ENCODE measurements at regions not wholly inside any gene's neighbourhood (a gene's known extent, or its start where the extent isn't known, plus 50 kb on each side); places are given as distances from the start of the nearest gene placed in this dataset.

GRCh38 chr12:125841332-125841731 lies 776.1 kb downstream of the AACS start:
- Histone ChIP-seq H3K27me3 (replicated peaks in 1 of 2; ENCODE audit: control insufficient read depth in 2 of 2, insufficient read depth in 2 of 2, low read length in 1 of 2) (no peaks in the 10 kb centered on the region), H3K27ac (ENCODE audit: control insufficient read depth, insufficient read depth) (no peak overlapping the region), H3K4me1 (ENCODE audit: control insufficient read depth, insufficient read depth, low read length) (no peaks in the 10 kb centered on the region), H3K4me2 (ENCODE audit: control insufficient read depth, insufficient read depth) (no peak overlapping the region), H4K20me1 (ENCODE audit: control insufficient read depth, insufficient read depth) (no peaks in the 10 kb centered on the region), H3K4me3 (no peak overlapping the region), H3K79me2 (ENCODE audit: control insufficient read depth, insufficient read depth, low read length) (no peaks in the 10 kb centered on the region), H3K9ac (ENCODE audit: control insufficient read depth, insufficient read depth, low read length) (no peak overlapping the region), H3K36me3 (ENCODE audit: control insufficient read depth in 2 of 2, insufficient read depth in 2 of 2, low read length in 1 of 2) (no peaks in the 10 kb centered on the region), H3K9me3 (replicated peaks; ENCODE audit: control insufficient read depth, insufficient read depth, low read length) (no peaks in the 10 kb centered on the region), H2AFZ (ENCODE audit: control insufficient read depth, low read depth, low read length) (no peak overlapping the region)
- FAIRE-seq (no peak), DNase-seq (ENCODE audit: low read depth, low spot score) (no peak), ATAC-seq (no peak)
- ChIA-PET POLR2A (no interaction called here), SMC1A (ENCODE audit: uncharacterized antibody, unreplicated experiment) (no interaction called here), CTCF (no interaction called here), RAD21 (ENCODE audit: unreplicated experiment) (no interaction called here)
- in situ Hi-C loops (cut with MboI) (no loop called here), intact Hi-C loops (cut with micrococcal nuclease; ENCODE audit: unreplicated experiment) (no loop called here)
- no TSS peak for BruUV-seq (replicated peaks)
- WGBS (ENCODE audit: insufficient coverage, insufficient replicate concordance, low lambda C conversion rate, missing lambda C conversion rate): 11% methylated on average over 7 of the region's 7 CpGs
- TF ChIP-seq HCFC1 (IDR thresholded peaks at IDR 0.05; ENCODE audit: low read length): no peak
- no peak for TF ChIP-seq IRF5 (IDR thresholded peaks at IDR 0.05; ENCODE audit: borderline replicate concordance)
- TF ChIP-seq, protein P1, sequence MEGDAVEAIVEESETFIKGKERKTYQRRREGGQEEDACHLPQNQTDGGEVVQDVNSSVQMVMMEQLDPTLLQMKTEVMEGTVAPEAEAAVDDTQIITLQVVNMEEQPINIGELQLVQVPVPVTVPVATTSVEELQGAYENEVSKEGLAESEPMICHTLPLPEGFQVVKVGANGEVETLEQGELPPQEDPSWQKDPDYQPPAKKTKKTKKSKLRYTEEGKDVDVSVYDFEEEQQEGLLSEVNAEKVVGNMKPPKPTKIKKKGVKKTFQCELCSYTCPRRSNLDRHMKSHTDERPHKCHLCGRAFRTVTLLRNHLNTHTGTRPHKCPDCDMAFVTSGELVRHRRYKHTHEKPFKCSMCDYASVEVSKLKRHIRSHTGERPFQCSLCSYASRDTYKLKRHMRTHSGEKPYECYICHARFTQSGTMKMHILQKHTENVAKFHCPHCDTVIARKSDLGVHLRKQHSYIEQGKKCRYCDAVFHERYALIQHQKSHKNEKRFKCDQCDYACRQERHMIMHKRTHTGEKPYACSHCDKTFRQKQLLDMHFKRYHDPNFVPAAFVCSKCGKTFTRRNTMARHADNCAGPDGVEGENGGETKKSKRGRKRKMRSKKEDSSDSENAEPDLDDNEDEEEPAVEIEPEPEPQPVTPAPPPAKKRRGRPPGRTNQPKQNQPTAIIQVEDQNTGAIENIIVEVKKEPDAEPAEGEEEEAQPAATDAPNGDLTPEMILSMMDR (IDR thresholded peaks at IDR 0.05 in 2 of 3, conservative IDR thresholded peaks at IDR 0.05 in 1 of 3; ENCODE audit: control insufficient read depth in 2 of 3, extremely low read depth in 1 of 3, insufficient read depth in 1 of 3, low read depth in 3 of 3, low read length in 3 of 3): no peak
- no peak for TF ChIP-seq CBX3 (IDR thresholded peaks at IDR 0.05; ENCODE audit: borderline replicate concordance, low read depth)
- no peak for TF ChIP-seq SIX5 (IDR thresholded peaks at IDR 0.05; ENCODE audit: low read depth, low read length, severe bottlenecking)
- no peak for TF ChIP-seq POLR2AphosphoS2 (IDR thresholded peaks at IDR 0.05; ENCODE audit: low read depth, low read length)
- TF ChIP-seq, protein P2, sequence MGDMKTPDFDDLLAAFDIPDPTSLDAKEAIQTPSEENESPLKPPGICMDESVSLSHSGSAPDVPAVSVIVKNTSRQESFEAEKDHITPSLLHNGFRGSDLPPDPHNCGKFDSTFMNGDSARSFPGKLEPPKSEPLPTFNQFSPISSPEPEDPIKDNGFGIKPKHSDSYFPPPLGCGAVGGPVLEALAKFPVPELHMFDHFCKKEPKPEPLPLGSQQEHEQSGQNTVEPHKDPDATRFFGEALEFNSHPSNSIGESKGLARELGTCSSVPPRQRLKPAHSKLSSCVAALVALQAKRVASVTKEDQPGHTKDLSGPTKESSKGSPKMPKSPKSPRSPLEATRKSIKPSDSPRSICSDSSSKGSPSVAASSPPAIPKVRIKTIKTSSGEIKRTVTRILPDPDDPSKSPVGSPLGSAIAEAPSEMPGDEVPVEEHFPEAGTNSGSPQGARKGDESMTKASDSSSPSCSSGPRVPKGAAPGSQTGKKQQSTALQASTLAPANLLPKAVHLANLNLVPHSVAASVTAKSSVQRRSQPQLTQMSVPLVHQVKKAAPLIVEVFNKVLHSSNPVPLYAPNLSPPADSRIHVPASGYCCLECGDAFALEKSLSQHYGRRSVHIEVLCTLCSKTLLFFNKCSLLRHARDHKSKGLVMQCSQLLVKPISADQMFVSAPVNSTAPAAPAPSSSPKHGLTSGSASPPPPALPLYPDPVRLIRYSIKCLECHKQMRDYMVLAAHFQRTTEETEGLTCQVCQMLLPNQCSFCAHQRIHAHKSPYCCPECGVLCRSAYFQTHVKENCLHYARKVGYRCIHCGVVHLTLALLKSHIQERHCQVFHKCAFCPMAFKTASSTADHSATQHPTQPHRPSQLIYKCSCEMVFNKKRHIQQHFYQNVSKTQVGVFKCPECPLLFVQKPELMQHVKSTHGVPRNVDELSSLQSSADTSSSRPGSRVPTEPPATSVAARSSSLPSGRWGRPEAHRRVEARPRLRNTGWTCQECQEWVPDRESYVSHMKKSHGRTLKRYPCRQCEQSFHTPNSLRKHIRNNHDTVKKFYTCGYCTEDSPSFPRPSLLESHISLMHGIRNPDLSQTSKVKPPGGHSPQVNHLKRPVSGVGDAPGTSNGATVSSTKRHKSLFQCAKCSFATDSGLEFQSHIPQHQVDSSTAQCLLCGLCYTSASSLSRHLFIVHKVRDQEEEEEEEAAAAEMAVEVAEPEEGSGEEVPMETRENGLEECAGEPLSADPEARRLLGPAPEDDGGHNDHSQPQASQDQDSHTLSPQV (IDR thresholded peaks at IDR 0.05): no peak
- no peak for TF ChIP-seq CHD1 (IDR thresholded peaks at IDR 0.05; ENCODE audit: low read depth, low read length)
- TF ChIP-seq, protein P3, sequence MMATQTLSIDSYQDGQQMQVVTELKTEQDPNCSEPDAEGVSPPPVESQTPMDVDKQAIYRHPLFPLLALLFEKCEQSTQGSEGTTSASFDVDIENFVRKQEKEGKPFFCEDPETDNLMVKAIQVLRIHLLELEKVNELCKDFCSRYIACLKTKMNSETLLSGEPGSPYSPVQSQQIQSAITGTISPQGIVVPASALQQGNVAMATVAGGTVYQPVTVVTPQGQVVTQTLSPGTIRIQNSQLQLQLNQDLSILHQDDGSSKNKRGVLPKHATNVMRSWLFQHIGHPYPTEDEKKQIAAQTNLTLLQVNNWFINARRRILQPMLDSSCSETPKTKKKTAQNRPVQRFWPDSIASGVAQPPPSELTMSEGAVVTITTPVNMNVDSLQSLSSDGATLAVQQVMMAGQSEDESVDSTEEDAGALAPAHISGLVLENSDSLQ (IDR thresholded peaks at IDR 0.05): no peak
- no peak for TF ChIP-seq ZBED1 (IDR thresholded peaks at IDR 0.05; ENCODE audit: borderline replicate concordance)
- TF ChIP-seq FOXK2 (IDR thresholded peaks at IDR 0.05): no peak
- TF ChIP-seq RUNX3 (IDR thresholded peaks at IDR 0.05; ENCODE audit: low read length): no peak
- no peak for TF ChIP-seq CBFB (IDR thresholded peaks at IDR 0.05; ENCODE audit: low read depth)
- TF ChIP-seq MTA2 (IDR thresholded peaks at IDR 0.05; ENCODE audit: low read depth): no peak
- no peak for TF ChIP-seq STAT1 (conservative IDR thresholded peaks at IDR 0.05)
- no peak for TF ChIP-seq ZSCAN29 (IDR thresholded peaks at IDR 0.05)
- TF ChIP-seq RELA (IDR thresholded peaks at IDR 0.05; ENCODE audit: borderline replicate concordance, partially characterized antibody): no peak
